K562 (cell line): ENCODE measurements at regions not wholly inside any gene's neighbourhood (a gene's known extent, or its start where the extent isn't known, plus 50 kb on each side); places are given as distances from the start of the nearest gene placed in this dataset.

Source experiments
- ATAC-seq: fragments of 200-7000 bp; cut with Tn5 transposase; 3 replicates; pipeline ENCODE4 v1.9.1; 2020; ENCODE audit warnings: moderate library complexity
- BruUV-seq: library from RNA; stranded (reverse); fragments of 400-500 nt; replicated peaks from 2 replicates; lab custom pipeline; 2021; lab: Mats Ljungman, UMichigan
- CTCF ChIA-PET: fragments of 300-600 bp; formaldehyde crosslinking; extraction: SDS; loops from one replicate; lab custom pipeline; 2021; ENCODE audit warnings: low intra/inter-chr PET ratio; lab: Yijun Ruan, JAX
- POLR2A ChIA-PET: fragments of 300-600, 350-650 bp; sonication (Branson Sonifier 250); formaldehyde crosslinking; extraction: SDS; loops from one replicate; lab custom pipeline; 2021; ENCODE audit warnings: antibody characterized with exemption, inconsistent platforms; lab: Yijun Ruan, JAX
- DNase-seq, 4 experiments: peaks; one replicate each; pipeline versions ENCODE4 v3.0.0 to v3.0.0-alpha.2; 2011 to 2018; ENCODE audit warnings: low spot score in 3 of 4, mixed read lengths in 3 of 4; ENCODE audit errors: extremely low read depth in 1 of 4
- FAIRE-seq: peaks from 2 replicates; lab custom pipeline; 2011; peaks lifted over from hg19 to GRCh38; lab: Jason Lieb, UNC
- H2AFZ ChIP-seq: 2 replicates; pipeline ENCODE4 v1.6.0; 2011; ENCODE audit warnings: low read depth, low read length, control low read depth, inconsistent platforms
- H3K27ac ChIP-seq: fragments of 200-600 bp; 3 replicates; pipeline ENCODE4 v1.8.0; 2011; ENCODE audit warnings: low read depth, mild to moderate bottlenecking, control low read depth, inconsistent platforms, low read length, moderate library complexity, mixed read lengths; ENCODE audit errors: extremely low read depth
- H3K27me3 ChIP-seq, 2 experiments: fragments of 300-600 bp in 1 of 2; 2 replicates in 1 of 2; 3 replicates in 1 of 2; pipeline versions ENCODE4 v1.6.0 to v1.8.0; 2011; ENCODE audit warnings: inconsistent platforms in 2 of 2, low read length in 2 of 2, mild to moderate bottlenecking in 1 of 2, mixed read lengths in 1 of 2, moderate library complexity in 1 of 2; ENCODE audit not compliant: control insufficient read depth in 2 of 2, insufficient read depth in 2 of 2
- H3K36me3 ChIP-seq: fragments of 300-600 bp; 3 replicates; pipeline ENCODE4 v1.8.0; 2011; ENCODE audit warnings: mild to moderate bottlenecking, low read length, inconsistent platforms; ENCODE audit not compliant: control insufficient read depth, insufficient read depth
- H3K4me1 ChIP-seq, 2 experiments: fragments of 200-600 bp in 1 of 2; replicated peaks in 1 of 2; 2 replicates in 1 of 2; 3 replicates in 1 of 2; pipeline versions ENCODE4 v1.5.1 to v1.8.0; 2011; ENCODE audit warnings: inconsistent platforms in 2 of 2, low read length in 2 of 2, mild to moderate bottlenecking in 1 of 2, mixed read lengths in 1 of 2, moderate library complexity in 1 of 2; ENCODE audit not compliant: control insufficient read depth in 2 of 2, insufficient read depth in 2 of 2
- H3K4me2 ChIP-seq: 2 replicates; pipeline ENCODE4 v1.6.1; 2011; ENCODE audit warnings: low read length, control low read depth, inconsistent platforms, mixed read lengths; ENCODE audit not compliant: insufficient read depth
- H3K4me3 ChIP-seq: fragments of 200-600 bp; sonication (generic), shearing (Covaris generic); 2 replicates; pipeline ENCODE4 v1.5.1; 2016; ENCODE audit warnings: control low read depth, inconsistent platforms
- H3K79me2 ChIP-seq: fragments of 200-600 bp; 3 replicates; pipeline ENCODE4 v1.8.0; 2011; ENCODE audit warnings: low read length, inconsistent platforms; ENCODE audit not compliant: control insufficient read depth, insufficient read depth
- H3K9ac ChIP-seq, 2 experiments: 2 replicates each; pipeline versions ENCODE4 v1.6.0 to v1.6.1; 2011; ENCODE audit warnings: low read depth in 2 of 2, low read length in 2 of 2, control low read depth in 1 of 2, inconsistent platforms in 1 of 2, mild to moderate bottlenecking in 1 of 2, mixed read lengths in 1 of 2; ENCODE audit not compliant: insufficient read depth in 1 of 2
- H3K9me1 ChIP-seq: one replicate; pipeline ENCODE4 v1.6.0; 2011; ENCODE audit warnings: inconsistent platforms, mild to moderate bottlenecking, low read length, moderate library complexity; ENCODE audit not compliant: control insufficient read depth, insufficient read depth
- H3K9me3 ChIP-seq: replicated peaks from 2 replicates; pipeline ENCODE4 v1.5.1; 2011; ENCODE audit warnings: low read depth, low read length, inconsistent platforms; ENCODE audit not compliant: control insufficient read depth, insufficient read depth
- H4K20me1 ChIP-seq: replicated peaks from 2 replicates; pipeline ENCODE4 v1.6.1; 2011; ENCODE audit warnings: low read length, inconsistent platforms, mixed read lengths; ENCODE audit not compliant: control insufficient read depth, insufficient read depth
- CREM ChIP-seq: IDR thresholded peaks from 2 replicates; pipeline ENCODE4 v1.6.1; 2014; ENCODE audit warnings: antibody characterized with exemption, low read depth
- HDAC3 ChIP-seq: fragments of 450-650 bp; IDR thresholded peaks from 2 replicates; pipeline ENCODE4 v1.6.1; 2018; ENCODE audit warnings: borderline replicate concordance, mild to moderate bottlenecking, moderate library complexity; ENCODE audit not compliant: partially characterized antibody
- HNRNPK ChIP-seq: fragments of 200-400 bp; formaldehyde crosslinking; IDR thresholded peaks from one replicate; pipeline ENCODE4 v1.6.1; 2018; ENCODE audit warnings: mild to moderate bottlenecking, low read depth, low read length; ENCODE audit not compliant: poor library complexity, severe bottlenecking
- SMARCB1 ChIP-seq: IDR thresholded peaks from 2 replicates; pipeline ENCODE4 v1.6.1; 2011; ENCODE audit warnings: improper control_type of control experiment, low read depth; ENCODE audit not compliant: insufficient read length
- ZBTB7A ChIP-seq: IDR thresholded peaks from 2 replicates; pipeline ENCODE4 v1.6.1; 2011; ENCODE audit warnings: low read depth, mild to moderate bottlenecking, low read length, moderate library complexity, borderline replicate concordance; ENCODE audit not compliant: control insufficient read depth
- ZNF217 ChIP-seq: sonication (generic); formaldehyde crosslinking; IDR thresholded peaks from 2 replicates; pipeline ENCODE4 v1.8.0; 2022; ENCODE audit warnings: mild to moderate bottlenecking, missing genetic modification reagents
- ZNF347 ChIP-seq: fragments of 450-650 bp; formaldehyde crosslinking; IDR thresholded peaks from 2 replicates; pipeline ENCODE4 v1.4.0; 2020; ENCODE audit warnings: low read depth, mild to moderate bottlenecking, moderate library complexity
- WGBS: fragments of 100-300 bp; shearing (Covaris generic); methylation state at CpG from one replicate; pipeline ENCODE4 v1.1.6; 2016; ENCODE audit warnings: low coverage, mixed read lengths; ENCODE audit not compliant: insufficient coverage; ENCODE audit errors: missing lambda C conversion rate; 5-methylcytosine and 5-hydroxymethylcytosine counted together
- in situ Hi-C: fragments of 300-500 bp; cut with MboI; formaldehyde crosslinking; loops from 4 replicates; pipeline ENCODE4 v1.15.0; 2018; ENCODE audit warnings: inconsistent platforms, mixed read lengths
- intact Hi-C: fragments of 100-400 bp; cut with micrococcal nuclease; formaldehyde crosslinking; loops from 2 replicates; pipeline ENCODE4 v1.14.2; 2022
- TF ChIP-seq, protein P1 (sequence below): sonication (generic); formaldehyde crosslinking; IDR thresholded peaks from 2 replicates; pipeline ENCODE4 v1.9.0; 2022; ENCODE audit warnings: mild to moderate bottlenecking, missing genetic modification reagents
- TF ChIP-seq, protein P2 (sequence below): sonication (generic); formaldehyde crosslinking; IDR thresholded peaks from 2 replicates; pipeline ENCODE4 v1.5.0; 2020; ENCODE audit warnings: missing genetic modification reagents
- TF ChIP-seq, protein P3 (sequence below): fragments of 450-650 bp; IDR thresholded peaks from 2 replicates; pipeline ENCODE4 v1.6.1; 2016

- BruUV-seq = no TSS peak
- Histone ChIP-seq H3K4me2 (no peak overlapping the region), H3K4me1 (no peaks in the 10 kb centered on the region; a peak in 1 of 5 replicates), H3K4me3 (no peak overlapping the region), H4K20me1 (no peaks in the 10 kb centered on the region), H3K9me3 (no peaks in the 10 kb centered on the region), H2AFZ (no peak overlapping the region), H3K79me2 (no peaks in the 10 kb centered on the region), H3K9ac (no peak overlapping the region), H3K27ac (no peak overlapping the region), H3K27me3 (no peaks in the 10 kb centered on the region), H3K36me3 (no peaks in the 10 kb centered on the region), H3K9me1 (no peaks in the 10 kb centered on the region)
- in situ Hi-C loops (no loop called here), intact Hi-C loops (no loop called here)
- ChIA-PET POLR2A (no interaction called here), CTCF (no interaction called here)
- ATAC-seq (no peak), FAIRE-seq (no peak), DNase-seq (no peak)
- 18% methylated on average over 2 of the region's 2 CpGs for WGBS
- TF ChIP-seq ZNF217 (no peak), CREM (no peak), ZNF347 (CRISPR knock-in tag) (no peak)
- TF ChIP-seq, protein P1, sequence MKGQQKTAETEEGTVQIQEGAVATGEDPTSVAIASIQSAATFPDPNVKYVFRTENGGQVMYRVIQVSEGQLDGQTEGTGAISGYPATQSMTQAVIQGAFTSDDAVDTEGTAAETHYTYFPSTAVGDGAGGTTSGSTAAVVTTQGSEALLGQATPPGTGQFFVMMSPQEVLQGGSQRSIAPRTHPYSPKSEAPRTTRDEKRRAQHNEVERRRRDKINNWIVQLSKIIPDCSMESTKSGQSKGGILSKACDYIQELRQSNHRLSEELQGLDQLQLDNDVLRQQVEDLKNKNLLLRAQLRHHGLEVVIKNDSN = peak; percentile 83
- TF ChIP-seq, protein P2, sequence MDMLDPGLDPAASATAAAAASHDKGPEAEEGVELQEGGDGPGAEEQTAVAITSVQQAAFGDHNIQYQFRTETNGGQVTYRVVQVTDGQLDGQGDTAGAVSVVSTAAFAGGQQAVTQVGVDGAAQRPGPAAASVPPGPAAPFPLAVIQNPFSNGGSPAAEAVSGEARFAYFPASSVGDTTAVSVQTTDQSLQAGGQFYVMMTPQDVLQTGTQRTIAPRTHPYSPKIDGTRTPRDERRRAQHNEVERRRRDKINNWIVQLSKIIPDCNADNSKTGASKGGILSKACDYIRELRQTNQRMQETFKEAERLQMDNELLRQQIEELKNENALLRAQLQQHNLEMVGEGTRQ (CRISPR knock-in tag) = peak; percentile 62
Observed at GRCh38 chr12:89111964-89112363, 240.3 kb downstream of the DUSP6 start.

- no peaks in the 10 kb centered on the region for H3K27me3 ChIP-seq
- intact Hi-C loops (no loop called here), in situ Hi-C loops (no loop called here)
- no peak overlapping the region for H3K4me2 ChIP-seq
- no peak overlapping the region for H3K9ac ChIP-seq
- no peak overlapping the region for H3K4me3 ChIP-seq
- H3K79me2 ChIP-seq = no peaks in the 10 kb centered on the region
- DNase-seq = no peak
- BruUV-seq = no TSS peak
- ChIA-PET CTCF (no interaction called here), POLR2A (no interaction called here)
- no peaks in the 10 kb centered on the region for H3K4me1 ChIP-seq
- H4K20me1 ChIP-seq = no peaks in the 10 kb centered on the region
- ATAC-seq = no peak
- no peak overlapping the region for H3K27ac ChIP-seq
- H3K9me1 ChIP-seq = no peaks in the 10 kb centered on the region
- no peak for FAIRE-seq
- no peaks in the 10 kb centered on the region for H3K36me3 ChIP-seq
- whole genome bisulfite sequencing = 0% methylated on average over 2 of the region's 2 CpGs
- no peaks in the 10 kb centered on the region for H3K9me3 ChIP-seq
- no peak overlapping the region for H2AFZ ChIP-seq
- no peak for TF ChIP-seq HNRNPK
- TF ChIP-seq SMARCB1 = no peak
- TF ChIP-seq HDAC3 = no peak
- TF ChIP-seq, protein P3, sequence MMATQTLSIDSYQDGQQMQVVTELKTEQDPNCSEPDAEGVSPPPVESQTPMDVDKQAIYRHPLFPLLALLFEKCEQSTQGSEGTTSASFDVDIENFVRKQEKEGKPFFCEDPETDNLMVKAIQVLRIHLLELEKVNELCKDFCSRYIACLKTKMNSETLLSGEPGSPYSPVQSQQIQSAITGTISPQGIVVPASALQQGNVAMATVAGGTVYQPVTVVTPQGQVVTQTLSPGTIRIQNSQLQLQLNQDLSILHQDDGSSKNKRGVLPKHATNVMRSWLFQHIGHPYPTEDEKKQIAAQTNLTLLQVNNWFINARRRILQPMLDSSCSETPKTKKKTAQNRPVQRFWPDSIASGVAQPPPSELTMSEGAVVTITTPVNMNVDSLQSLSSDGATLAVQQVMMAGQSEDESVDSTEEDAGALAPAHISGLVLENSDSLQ = no peak
- TF ChIP-seq ZBTB7A = no peak
Observed at GRCh38 chr12:89108265-89108664, 244.0 kb downstream of the DUSP6 start.
